Fibroblast of skin of left quadriceps (primary cell): ENCODE measurements at regions not wholly inside any gene's neighbourhood (a gene's known extent, or its start where the extent isn't known, plus 50 kb on each side); places are given as distances from the start of the nearest gene placed in this dataset.
A peak's percentile ranks its signal among the peaks of the same experiment; 100 is the strongest.

ENCODE experiments used
- DNase-seq, 2 experiments: peaks; one replicate each; pipeline ENCODE4 v3.0.0-alpha.2; 2013; ENCODE audit warnings: low read depth in 2 of 2

GRCh38 chr20:24261351-24261750 lies 208.1 kb upstream of the SYNDIG1 start:
- DNase-seq, result no peak

- DNase-seq, result peak; percentile 2
Observed at GRCh38 chr20:24257171-24257570, 212.3 kb upstream of the SYNDIG1 start.

- no peak for DNase-seq
Observed at GRCh38 chr20:24256307-24256706, 213.1 kb upstream of the SYNDIG1 start.

GRCh38 chr20:24254480-24254879 lies 214.9 kb upstream of the SYNDIG1 start:
- DNase-seq, result no peak

GRCh38 chr20:24253321-24253720 lies 216.1 kb upstream of the SYNDIG1 start:
- no peak for DNase-seq

- DNase-seq, result no peak
Observed at GRCh38 chr20:24245094-24245493, 224.3 kb upstream of the SYNDIG1 start.

GRCh38 chr20:24242763-24243162 lies 226.7 kb upstream of the SYNDIG1 start:
- no peak for DNase-seq

- DNase-seq, result no peak
Observed at GRCh38 chr20:24241466-24241865, 228.0 kb upstream of the SYNDIG1 start.

GRCh38 chr20:24236963-24237362 lies 232.5 kb upstream of the SYNDIG1 start:
- DNase-seq, result no peak

- DNase-seq, result peak in 1 of 2 experiments; percentile 1
Observed at GRCh38 chr20:24236201-24236600, 233.2 kb upstream of the SYNDIG1 start.

- no peak for DNase-seq
Observed at GRCh38 chr20:24235296-24236175, 233.9 kb upstream of the SYNDIG1 start.

GRCh38 chr20:24227600-24227999 lies 239.0 kb upstream of the GGTLC1 start:
- DNase-seq, result no peak

GRCh38 chr20:24212494-24212893 lies 223.9 kb upstream of the GGTLC1 start:
- DNase-seq, result no peak

GRCh38 chr20:24211972-24212371 lies 223.4 kb upstream of the GGTLC1 start:
- DNase-seq, result no peak

- DNase-seq, result no peak
Observed at GRCh38 chr20:24210356-24210755, 221.8 kb upstream of the GGTLC1 start.

- DNase-seq, result no peak
Observed at GRCh38 chr20:24208652-24209051, 220.1 kb upstream of the GGTLC1 start.

GRCh38 chr20:24207803-24208300 lies 219.3 kb upstream of the GGTLC1 start:
- DNase-seq, result no peak

- no peak for DNase-seq
Observed at GRCh38 chr20:24206995-24207394, 218.4 kb upstream of the GGTLC1 start.

- DNase-seq, result no peak
Observed at GRCh38 chr20:24203526-24204183, 215.1 kb upstream of the GGTLC1 start.

- no peak for DNase-seq
Observed at GRCh38 chr20:24199501-24199900, 210.9 kb upstream of the GGTLC1 start.

GRCh38 chr20:24194143-24194542 lies 205.6 kb upstream of the GGTLC1 start:
- DNase-seq, result no peak

GRCh38 chr20:24190905-24191304 lies 202.3 kb upstream of the GGTLC1 start:
- no peak for DNase-seq

- DNase-seq, result no peak
Observed at GRCh38 chr20:24185791-24186190, 197.2 kb upstream of the GGTLC1 start.
